ENCODE measurements at regions not wholly inside any gene's neighbourhood (a gene's known extent, or its start where the extent isn't known, plus 50 kb on each side); places are given as distances from the start of the nearest gene placed in this dataset.

GRCh38 chr1:55378582-55378981 is 163.4 kb upstream of the USP24 start:
- DNase-seq (ENCODE audit: low read depth in 2 of 2), result peak in 1 of 2 experiments; percentile 6

GRCh38 chr1:55376897-55377296 is 161.7 kb upstream of the USP24 start:
- no peak for DNase-seq (ENCODE audit: low read depth in 2 of 2)

DNA sequence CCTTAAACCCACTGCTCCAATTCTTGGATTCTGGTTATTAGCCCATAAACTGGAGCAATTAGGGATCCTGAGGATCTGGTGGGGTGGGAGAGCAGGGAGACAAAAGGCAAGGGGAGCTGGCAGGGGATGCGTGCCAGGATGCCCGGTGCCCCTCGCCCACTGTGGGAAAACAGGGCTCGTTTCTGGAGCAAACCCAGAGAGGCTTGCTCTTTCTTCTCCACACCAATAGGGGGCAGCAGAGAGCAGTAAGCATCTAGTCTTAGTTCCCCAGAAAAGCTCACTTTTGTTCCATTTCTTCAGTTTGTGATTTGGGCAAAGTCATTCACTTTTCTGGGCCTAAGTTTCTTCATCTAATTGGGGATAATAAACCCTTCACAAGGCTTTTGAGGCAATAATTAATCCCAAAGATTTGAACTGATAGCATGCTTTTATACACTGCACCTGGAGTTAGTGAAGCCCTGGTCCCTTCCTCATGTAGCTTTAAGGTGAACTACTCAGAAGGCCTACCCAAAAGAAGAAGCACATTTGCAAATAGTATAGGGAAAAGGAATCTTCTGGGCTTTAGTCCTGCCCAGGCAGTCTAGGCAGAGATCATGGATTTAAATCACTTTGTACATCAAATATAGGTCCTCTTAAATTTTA is 160.6 kb upstream of the USP24 start:
- DNase-seq (ENCODE audit: low read depth in 2 of 2), result peak in 1 of 2 experiments; percentile 15

DNA sequence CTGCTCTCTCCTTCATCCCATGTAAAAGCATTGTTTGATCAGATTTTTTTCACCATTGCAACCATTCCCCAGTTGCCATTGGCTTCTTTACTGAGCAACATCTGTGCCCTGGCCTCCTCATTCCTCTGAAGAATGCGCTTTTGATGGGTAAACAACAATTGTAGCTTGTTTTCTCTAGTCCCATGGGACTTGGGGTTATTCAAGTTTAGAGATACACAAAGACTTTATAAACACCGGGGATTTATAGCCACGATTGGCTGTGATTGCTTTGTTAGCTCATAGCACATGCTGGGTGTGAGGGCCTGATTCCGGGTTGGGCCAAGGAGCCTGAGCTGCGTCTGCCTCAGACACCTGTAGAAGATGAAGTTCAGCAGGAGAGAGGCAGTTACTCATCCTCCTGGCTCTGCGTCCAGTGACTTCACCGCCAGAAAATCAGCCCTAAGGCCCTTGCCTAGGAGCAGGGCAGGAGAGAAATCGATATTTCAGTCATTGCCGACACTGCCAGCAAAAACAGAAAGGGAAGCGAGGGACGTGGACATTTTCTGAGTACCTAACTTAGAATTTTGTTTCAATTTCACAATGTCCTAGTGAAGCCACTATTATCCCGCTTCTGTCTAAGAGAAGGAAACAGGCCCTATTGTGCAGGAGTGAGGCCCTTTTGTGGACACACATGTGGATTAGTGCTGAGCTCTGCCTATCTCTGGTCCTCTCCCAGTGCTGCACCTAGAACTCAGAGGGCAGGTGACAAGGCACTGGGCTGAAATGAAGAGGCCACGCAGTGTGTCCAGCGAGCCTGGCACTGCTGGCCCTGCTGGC is 159.8 kb upstream of the USP24 start:
- DNase-seq (ENCODE audit: low read depth in 2 of 2), result no peak

GRCh38 chr1:55374216-55374615 is 159.1 kb upstream of the USP24 start:
- DNase-seq (ENCODE audit: low read depth in 2 of 2), result no peak

DNA sequence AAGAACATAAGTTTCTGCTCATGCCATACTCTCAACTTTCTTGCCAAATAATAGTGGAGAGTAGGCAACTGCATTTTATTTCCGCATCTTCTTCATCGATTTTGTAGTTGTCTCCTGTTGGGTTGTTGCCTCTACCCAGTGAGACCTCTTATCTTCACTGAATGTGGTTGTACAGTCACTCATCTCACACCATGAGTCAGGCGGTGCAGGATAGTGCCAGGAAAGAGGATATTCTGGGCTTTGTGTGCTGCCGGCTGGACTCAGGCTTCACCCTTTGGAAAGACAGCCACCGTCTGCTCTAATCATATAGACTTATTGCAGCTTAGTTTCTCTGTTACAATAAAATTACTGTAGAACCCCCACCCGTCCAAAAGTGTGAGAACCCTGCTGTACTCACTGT is 154.3 kb upstream of the USP24 start:
- DNase-seq (ENCODE audit: low read depth in 2 of 2), result no peak

GRCh38 chr1:55368698-55369097 is 153.5 kb upstream of the USP24 start:
- DNase-seq (ENCODE audit: low read depth in 2 of 2), result no peak

- no peak for DNase-seq (ENCODE audit: low read depth in 2 of 2)
Measured at GRCh38 chr1:55367273-55367672, 152.1 kb upstream of the USP24 start.

DNA sequence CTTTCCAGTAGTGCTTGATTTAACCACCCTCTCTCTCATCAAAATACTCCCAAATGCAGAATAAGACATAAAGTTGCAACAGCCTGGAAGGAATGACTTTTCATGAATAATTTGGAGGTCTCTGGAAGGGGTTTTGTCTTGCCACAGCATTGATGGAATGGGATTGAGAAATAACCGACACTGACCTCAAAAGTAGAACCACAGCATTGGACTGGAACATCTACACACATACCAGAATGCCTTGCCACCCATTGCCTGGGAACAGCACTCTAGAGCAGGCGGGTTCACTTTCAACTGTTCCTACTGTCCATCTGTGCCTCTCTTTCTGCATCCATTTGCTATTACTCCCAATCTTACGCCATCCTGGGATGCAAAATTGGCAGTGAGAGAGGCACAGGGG is 149.1 kb upstream of the USP24 start:
- DNase-seq (ENCODE audit: low read depth in 2 of 2), result no peak

DNA sequence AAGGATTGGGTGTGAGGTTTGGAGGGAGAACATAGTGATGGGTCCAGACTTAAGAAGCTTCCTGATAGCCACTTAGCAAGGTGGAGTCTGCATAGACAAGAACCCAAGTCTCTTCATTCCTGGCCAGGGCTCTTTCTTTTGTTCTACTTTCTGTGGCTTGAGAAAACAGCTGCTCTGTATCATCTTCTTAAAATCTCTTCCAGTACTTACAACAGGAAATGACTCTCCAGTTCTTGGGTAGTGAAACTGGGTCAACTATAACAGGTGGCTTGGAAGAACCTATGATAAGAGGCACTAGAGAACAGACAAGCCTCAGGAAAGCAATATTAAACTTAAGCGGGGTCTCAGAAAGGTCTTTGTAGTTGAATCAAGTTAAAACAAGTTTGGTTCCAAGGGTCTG is 148.1 kb upstream of the USP24 start:
- DNase-seq (ENCODE audit: low read depth in 2 of 2), result no peak

- DNase-seq (ENCODE audit: low read depth in 2 of 2), result no peak
Measured at GRCh38 chr1:55362558-55362957, 147.4 kb upstream of the USP24 start.

DNA sequence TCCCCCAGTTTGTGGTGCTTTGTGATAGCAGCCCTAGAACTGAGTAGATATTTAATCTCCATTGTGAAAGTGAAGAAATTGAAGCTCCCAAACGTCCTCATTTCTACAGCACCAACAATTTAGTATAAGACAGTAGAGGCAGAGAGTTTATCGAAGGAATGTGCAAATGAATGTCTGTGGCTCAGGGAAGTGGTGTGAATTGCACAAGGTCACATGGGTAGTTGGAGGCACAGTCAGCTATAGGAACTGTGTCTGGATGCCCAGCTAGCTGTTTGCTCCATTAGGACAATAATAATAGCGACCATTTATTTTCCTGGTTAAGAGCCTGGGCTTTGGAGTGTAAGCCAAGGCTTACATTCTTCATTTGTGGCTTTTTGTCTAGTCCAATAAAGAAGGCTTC is 144.4 kb upstream of the USP24 start:
- no peak for DNase-seq (ENCODE audit: low read depth in 2 of 2)

DNA sequence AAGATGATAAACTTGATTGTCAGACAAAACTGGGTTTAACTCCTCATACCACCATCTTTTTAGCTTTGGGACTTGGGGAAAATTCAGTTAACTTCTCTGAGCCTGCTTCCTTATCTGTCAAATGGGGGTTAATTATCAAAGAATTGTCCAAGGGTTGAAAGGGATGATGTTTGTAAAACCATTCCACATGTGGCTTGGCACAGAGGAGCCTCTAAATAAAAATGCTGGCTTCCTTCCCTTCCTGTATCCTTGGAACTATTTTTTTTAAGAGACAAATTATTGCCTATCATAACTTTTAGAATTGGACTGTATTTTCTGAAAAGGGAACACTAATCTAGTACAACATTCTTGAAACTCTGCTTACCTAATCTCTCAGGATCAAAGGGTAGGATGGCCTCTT is 143.4 kb upstream of the USP24 start:
- DNase-seq (ENCODE audit: low read depth in 2 of 2), result no peak

- DNase-seq (ENCODE audit: low read depth in 2 of 2), result no peak
Measured at GRCh38 chr1:55355549-55355948, 140.4 kb upstream of the USP24 start.

DNA sequence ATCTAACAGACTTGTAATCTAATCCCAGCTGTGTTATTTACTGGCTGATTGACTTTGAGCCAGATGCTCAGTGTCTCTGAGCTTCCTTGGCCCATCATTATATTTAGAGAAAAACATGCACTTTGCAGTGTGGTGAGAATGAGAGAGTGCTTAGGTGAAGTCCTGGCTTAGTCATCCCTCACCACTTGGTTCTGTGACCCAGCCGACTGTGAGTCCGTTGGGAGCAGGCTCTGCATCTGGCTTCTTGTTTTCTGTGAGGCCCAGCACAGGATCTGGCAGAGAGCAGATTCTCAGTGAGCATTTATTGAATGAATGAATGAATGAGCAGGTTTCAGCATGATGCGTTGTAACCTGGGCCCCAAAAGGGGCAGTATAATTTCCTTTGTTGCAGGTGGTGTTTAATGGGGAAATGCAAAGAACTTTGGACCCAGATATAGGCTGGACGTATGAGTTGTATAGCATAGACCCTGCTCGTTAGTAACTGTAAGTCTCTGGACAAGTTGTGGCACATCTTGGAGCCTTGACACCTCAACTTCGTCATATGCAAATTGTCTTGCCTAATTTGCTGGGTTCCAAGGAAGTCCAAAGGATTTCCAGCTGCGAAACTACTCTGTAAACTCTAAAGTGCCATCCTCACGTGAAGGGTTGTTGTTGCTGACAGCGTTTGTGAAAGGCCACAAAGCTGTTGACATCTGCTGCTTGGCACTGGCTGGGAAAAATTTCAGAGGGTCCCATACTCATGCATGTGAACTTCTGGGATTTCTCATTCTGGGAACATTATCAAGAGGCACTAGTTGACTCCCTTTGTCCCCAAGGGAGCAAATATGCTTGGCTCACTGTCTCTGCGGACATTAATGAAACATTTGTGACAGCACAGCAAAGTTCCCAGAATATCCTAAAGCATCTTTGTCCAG is 138.8 kb upstream of the USP24 start:
- DNase-seq (ENCODE audit: low read depth in 2 of 2), result no peak

DNA sequence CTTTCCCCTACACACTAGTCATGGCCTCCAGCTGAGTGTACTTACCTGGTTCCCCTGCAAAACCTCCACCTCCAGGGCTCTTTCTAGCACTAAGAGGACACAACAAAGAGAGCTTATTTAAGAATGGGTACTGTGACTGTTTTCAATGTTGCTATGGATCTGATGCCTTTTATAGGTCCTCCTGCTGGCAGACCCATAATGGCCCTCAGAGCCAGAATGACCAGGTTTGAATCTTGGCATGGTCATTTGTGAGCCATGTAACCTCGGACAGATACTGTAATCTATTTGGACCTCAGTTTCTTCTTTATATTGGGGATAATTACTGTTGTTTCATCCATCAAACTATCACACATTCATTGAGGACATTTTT is 137.6 kb upstream of the USP24 start:
- no peak for DNase-seq (ENCODE audit: low read depth in 2 of 2)

DNA sequence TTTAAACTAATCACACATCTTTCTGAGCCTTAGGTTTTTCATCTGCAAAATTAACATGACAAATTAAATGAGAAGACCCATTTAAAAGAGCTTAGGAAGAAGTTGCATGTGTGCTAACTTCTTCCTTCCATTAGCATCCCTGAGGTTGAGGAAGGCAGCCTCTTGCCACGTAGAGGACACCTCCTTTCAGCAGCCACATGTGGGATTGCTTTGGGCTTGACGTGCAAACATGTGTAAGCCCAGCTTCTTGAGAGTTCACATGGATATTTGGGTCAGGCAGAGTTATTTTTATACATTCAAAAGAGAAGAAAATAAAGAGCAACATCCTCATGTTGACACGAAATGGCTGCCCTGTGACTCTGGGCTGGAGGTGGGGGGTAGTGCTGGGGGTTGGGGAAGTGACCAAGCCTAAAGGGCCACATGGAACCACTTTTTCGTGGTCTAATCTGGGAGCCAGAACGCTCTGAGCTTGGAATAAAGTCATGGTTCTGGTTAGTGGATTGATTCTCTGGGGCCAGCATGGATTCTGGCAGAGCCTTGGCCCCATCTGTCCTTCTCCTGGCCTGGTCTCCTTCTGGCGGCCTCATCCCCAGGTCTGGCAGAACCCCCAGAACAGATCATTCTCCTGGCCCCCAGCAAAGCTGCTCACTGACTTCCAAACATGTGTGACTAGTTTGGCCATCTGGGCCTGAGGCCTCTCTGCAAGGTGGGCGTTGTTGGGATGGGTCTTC is 137.1 kb upstream of the USP24 start:
- no peak for DNase-seq (ENCODE audit: low read depth in 2 of 2)

DNA sequence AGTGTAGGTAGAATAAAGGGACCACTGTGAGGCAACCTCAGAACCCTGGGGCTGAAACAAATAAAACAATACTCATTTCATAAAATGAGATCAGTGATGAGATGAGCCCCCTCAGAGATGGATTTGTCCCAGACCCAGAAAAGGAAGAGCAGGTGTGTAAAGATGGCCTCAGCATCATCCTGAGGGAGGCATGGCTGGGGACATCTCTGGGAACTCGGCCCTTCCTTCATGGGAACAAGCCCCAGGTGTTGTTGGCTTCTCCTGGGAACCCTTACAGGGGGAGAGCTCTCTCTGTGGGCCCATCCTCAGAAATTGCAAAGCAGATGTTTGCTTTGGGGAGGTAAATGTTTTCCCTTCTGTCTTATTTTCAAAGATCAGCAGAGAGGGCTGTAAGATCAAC is 133.2 kb upstream of the USP24 start:
- DNase-seq (ENCODE audit: low read depth in 2 of 2), result no peak

GRCh38 chr1:55347866-55348265 is 132.7 kb upstream of the USP24 start:
- DNase-seq (ENCODE audit: low read depth in 2 of 2), result no peak

DNA sequence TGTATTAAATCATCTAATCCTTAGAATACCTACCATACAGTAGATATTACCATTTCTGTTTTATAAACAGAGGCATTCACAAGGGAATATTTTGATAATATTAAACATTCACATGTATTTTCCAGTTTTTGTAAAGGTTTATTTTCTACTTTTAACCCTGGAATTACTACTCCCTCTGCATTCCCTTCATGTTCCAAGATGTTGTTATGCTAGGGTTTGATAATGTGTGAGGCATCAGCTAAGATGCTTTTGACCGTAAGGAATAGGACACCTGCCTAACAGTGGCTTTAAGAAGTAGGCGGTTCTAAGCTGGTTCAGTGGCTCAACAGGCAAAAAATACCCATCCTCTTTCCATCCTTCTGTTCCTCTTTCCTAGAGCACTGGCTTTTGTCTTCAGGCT is 131.9 kb upstream of the USP24 start:
- DNase-seq (ENCODE audit: low read depth in 2 of 2), result no peak

DNA sequence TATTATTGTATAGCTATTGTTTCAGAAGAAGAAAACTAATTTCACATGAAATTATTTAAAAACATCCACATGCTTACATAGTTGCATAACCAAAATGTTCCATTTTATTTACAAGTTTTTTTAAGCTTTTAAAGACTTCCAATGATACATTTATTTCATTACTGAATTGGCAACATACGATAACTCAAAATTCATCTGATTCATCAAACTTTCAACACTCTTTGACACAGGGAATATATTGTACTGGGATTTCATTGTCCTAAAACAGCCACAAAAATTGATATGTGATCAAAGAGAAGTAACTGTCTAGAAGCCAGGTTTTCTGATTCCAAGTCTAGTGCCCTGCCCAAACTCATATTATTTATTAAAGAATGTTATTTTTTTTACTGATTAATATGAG is 131.4 kb upstream of the USP24 start:
- DNase-seq (ENCODE audit: low read depth in 2 of 2), result no peak

- no peak for DNase-seq (ENCODE audit: low read depth in 2 of 2)
Measured at GRCh38 chr1:55339681-55340080, 124.5 kb upstream of the USP24 start.
